ENCODE measurements at regions not wholly inside any gene's neighbourhood (a gene's known extent, or its start where the extent isn't known, plus 50 kb on each side); places are given as distances from the start of the nearest gene placed in this dataset.

DNA sequence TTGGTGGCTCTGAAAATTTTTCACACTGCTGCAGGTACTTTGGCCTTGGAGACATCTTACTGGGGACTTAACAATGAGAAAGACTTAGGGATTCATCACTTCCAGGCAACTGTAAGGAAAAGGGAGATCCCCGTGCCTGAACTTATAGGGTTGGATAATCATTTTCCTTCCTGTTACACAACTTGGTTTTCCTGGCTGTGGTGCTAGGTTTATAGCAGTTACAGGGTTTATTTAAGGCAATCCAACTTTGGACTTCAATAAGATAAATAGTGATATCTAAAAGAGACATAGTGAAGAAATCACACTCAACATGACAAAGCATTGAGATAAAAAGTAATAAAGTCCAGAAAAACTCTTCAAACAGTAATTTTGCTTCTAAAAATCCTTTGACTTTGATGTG lies 70.2 kb upstream of the RAPH1 start:
- TF ChIP-seq, protein P1, sequence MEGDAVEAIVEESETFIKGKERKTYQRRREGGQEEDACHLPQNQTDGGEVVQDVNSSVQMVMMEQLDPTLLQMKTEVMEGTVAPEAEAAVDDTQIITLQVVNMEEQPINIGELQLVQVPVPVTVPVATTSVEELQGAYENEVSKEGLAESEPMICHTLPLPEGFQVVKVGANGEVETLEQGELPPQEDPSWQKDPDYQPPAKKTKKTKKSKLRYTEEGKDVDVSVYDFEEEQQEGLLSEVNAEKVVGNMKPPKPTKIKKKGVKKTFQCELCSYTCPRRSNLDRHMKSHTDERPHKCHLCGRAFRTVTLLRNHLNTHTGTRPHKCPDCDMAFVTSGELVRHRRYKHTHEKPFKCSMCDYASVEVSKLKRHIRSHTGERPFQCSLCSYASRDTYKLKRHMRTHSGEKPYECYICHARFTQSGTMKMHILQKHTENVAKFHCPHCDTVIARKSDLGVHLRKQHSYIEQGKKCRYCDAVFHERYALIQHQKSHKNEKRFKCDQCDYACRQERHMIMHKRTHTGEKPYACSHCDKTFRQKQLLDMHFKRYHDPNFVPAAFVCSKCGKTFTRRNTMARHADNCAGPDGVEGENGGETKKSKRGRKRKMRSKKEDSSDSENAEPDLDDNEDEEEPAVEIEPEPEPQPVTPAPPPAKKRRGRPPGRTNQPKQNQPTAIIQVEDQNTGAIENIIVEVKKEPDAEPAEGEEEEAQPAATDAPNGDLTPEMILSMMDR (conservative IDR thresholded peaks at IDR 0.05; ENCODE audit: low read depth, low read length) = no peak
- no peak for TF ChIP-seq EZH2 (IDR thresholded peaks at IDR 0.05; ENCODE audit: borderline replicate concordance, low read depth, low read length, poor library complexity, severe bottlenecking)
